C4-2B (cell line): ENCODE measurements at regions not wholly inside any gene's neighbourhood (a gene's known extent, or its start where the extent isn't known, plus 50 kb on each side); places are given as distances from the start of the nearest gene placed in this dataset.

Experiments
- ZFX ChIP-seq: fragments of 450-650 bp; IDR thresholded peaks from 2 replicates; pipeline ENCODE4 v1.6.1; 2017
- TF ChIP-seq, protein P1 (sequence below): fragments of 450-650 bp; conservative IDR thresholded peaks from 2 replicates; pipeline ENCODE4 v1.5.1; 2017; ENCODE audit warnings: mild to moderate bottlenecking

GRCh38 chr6:56382416-56382940 lies 135.1 kb upstream of the COL21A1 start:
- TF ChIP-seq, protein P1, sequence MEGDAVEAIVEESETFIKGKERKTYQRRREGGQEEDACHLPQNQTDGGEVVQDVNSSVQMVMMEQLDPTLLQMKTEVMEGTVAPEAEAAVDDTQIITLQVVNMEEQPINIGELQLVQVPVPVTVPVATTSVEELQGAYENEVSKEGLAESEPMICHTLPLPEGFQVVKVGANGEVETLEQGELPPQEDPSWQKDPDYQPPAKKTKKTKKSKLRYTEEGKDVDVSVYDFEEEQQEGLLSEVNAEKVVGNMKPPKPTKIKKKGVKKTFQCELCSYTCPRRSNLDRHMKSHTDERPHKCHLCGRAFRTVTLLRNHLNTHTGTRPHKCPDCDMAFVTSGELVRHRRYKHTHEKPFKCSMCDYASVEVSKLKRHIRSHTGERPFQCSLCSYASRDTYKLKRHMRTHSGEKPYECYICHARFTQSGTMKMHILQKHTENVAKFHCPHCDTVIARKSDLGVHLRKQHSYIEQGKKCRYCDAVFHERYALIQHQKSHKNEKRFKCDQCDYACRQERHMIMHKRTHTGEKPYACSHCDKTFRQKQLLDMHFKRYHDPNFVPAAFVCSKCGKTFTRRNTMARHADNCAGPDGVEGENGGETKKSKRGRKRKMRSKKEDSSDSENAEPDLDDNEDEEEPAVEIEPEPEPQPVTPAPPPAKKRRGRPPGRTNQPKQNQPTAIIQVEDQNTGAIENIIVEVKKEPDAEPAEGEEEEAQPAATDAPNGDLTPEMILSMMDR: no peak
- no peak for TF ChIP-seq ZFX
